H1 (cell line): ENCODE measurements at regions not wholly inside any gene's neighbourhood (a gene's known extent, or its start where the extent isn't known, plus 50 kb on each side); places are given as distances from the start of the nearest gene placed in this dataset.

ENCODE experiments used
- CTCF ChIA-PET: fragments of 300-600 bp; sonication (Branson Sonifier 250); formaldehyde crosslinking; loops from one replicate; lab custom pipeline; 2021; ENCODE audit not compliant: partially characterized antibody; lab: Charles Lee
- POLR2A ChIA-PET: fragments of 300-600 bp; sonication (Branson Sonifier 250); formaldehyde crosslinking; loops from one replicate; lab custom pipeline; 2021; ENCODE audit warnings: inconsistent platforms; ENCODE audit not compliant: partially characterized antibody; lab: Charles Lee
- DNase-seq, 2 experiments: peaks; one replicate each; pipeline versions ENCODE4 v3.0.0 to v3.0.0-alpha.2; 2010 to 2022; ENCODE audit warnings: low spot score in 2 of 2, low read depth in 1 of 2, mixed read lengths in 1 of 2
- FAIRE-seq: peaks from 2 replicates; lab custom pipeline; 2011; peaks lifted over from hg19 to GRCh38; lab: Jason Lieb, UNC
- H2AFZ ChIP-seq: 2 replicates; pipeline ENCODE4 v1.8.1; 2012; ENCODE audit warnings: low read length, inconsistent platforms
- H2AK5ac ChIP-seq: 2 replicates; pipeline ENCODE4 v1.6.1; 2013; ENCODE audit warnings: low read depth, low read length
- H2BK120ac ChIP-seq: replicated peaks from 2 replicates; pipeline ENCODE3; 2013; ENCODE audit warnings: low read depth, low read length, inconsistent platforms
- H2BK12ac ChIP-seq: 2 replicates; pipeline ENCODE4 v1.6.1; 2013; ENCODE audit warnings: low read depth, low read length
- H2BK15ac ChIP-seq: 2 replicates; pipeline ENCODE4 v1.6.1; 2013; ENCODE audit warnings: low read length
- H2BK20ac ChIP-seq: 2 replicates; pipeline ENCODE4 v1.6.1; 2013; ENCODE audit warnings: low read length
- H2BK5ac ChIP-seq: 2 replicates; pipeline ENCODE4 v1.6.1; 2013; ENCODE audit warnings: low read depth, low read length
- H3K14ac ChIP-seq: 2 replicates; pipeline ENCODE4 v1.6.1; 2013; ENCODE audit warnings: inconsistent platforms; ENCODE audit not compliant: insufficient read length
- H3K18ac ChIP-seq: 2 replicates; pipeline ENCODE4 v1.6.1; 2013; ENCODE audit warnings: low read length; ENCODE audit errors: extremely low read depth
- H3K23ac ChIP-seq: 2 replicates; pipeline ENCODE4 v1.6.1; 2013; ENCODE audit warnings: inconsistent platforms; ENCODE audit not compliant: insufficient read length
- H3K23me2 ChIP-seq: 2 replicates; pipeline ENCODE4 v1.6.1; 2013; ENCODE audit warnings: low read depth, low read length
- H3K27ac ChIP-seq: 2 replicates; pipeline ENCODE4 v1.6.1; 2011; ENCODE audit warnings: low read depth, low read length, inconsistent platforms
- H3K27me3 ChIP-seq, 4 experiments: replicated peaks in 1 of 4; 1 replicate in 1 of 4; 2 replicates in 3 of 4; pipeline versions ENCODE4 v1.6.1 to v1.8.1; 2011 to 2013; ENCODE audit warnings: low read length in 3 of 4, mild to moderate bottlenecking in 3 of 4, inconsistent platforms in 2 of 4, mixed read lengths in 2 of 4, moderate library complexity in 1 of 4; ENCODE audit not compliant: control insufficient read depth in 3 of 4, insufficient read depth in 3 of 4; ENCODE audit errors: extremely low read depth in 1 of 4
- H3K36me3 ChIP-seq, 4 experiments: 2 replicates each; pipeline versions ENCODE4 v1.6.1 to v1.8.1; 2011 to 2013; ENCODE audit warnings: mild to moderate bottlenecking in 4 of 4, low read length in 3 of 4, moderate library complexity in 2 of 4, control low read depth in 1 of 4, inconsistent platforms in 1 of 4; ENCODE audit not compliant: insufficient read depth in 4 of 4, control insufficient read depth in 2 of 4
- H3K4ac ChIP-seq: replicated peaks from 2 replicates; pipeline ENCODE3; 2013; ENCODE audit warnings: low read length, low read depth, mixed read lengths, inconsistent platforms; ENCODE audit not compliant: insufficient read length
- H3K4me1 ChIP-seq, 4 experiments: replicated peaks in 1 of 4; 1 replicate in 1 of 4; 2 replicates in 3 of 4; pipeline versions ENCODE4 v1.6.1 to v1.8.1; 2011 to 2013; ENCODE audit warnings: low read length in 3 of 4, inconsistent platforms in 2 of 4, mixed read lengths in 1 of 4; ENCODE audit not compliant: insufficient read depth in 4 of 4, control insufficient read depth in 3 of 4
- H3K4me2 ChIP-seq, 2 experiments: 2 replicates each; pipeline versions ENCODE4 v1.6.1 to v1.8.1; 2011 to 2013; ENCODE audit warnings: low read depth in 2 of 2, low read length in 2 of 2, control low read depth in 1 of 2, inconsistent platforms in 1 of 2, mild to moderate bottlenecking in 1 of 2; ENCODE audit not compliant: insufficient read depth in 1 of 2
- H3K4me3 ChIP-seq, 4 experiments: fragments of 200-600, 300-600 bp in 1 of 4; sonication (generic), shearing (Covaris generic), sonication (Bioruptor Twin) in 1 of 4; 2 replicates each; pipeline versions ENCODE4 v1.5.1 to v1.8.1; 2011 to 2016; ENCODE audit warnings: low read length in 4 of 4, low read depth in 3 of 4, control low read depth in 2 of 4, inconsistent platforms in 2 of 4, mild to moderate bottlenecking in 2 of 4, mixed read lengths in 1 of 4, moderate library complexity in 1 of 4; ENCODE audit not compliant: insufficient read depth in 2 of 4; ENCODE audit errors: extremely low read depth in 1 of 4
- H3K56ac ChIP-seq: replicated peaks from 2 replicates; pipeline ENCODE3; 2013; ENCODE audit warnings: low read depth, mild to moderate bottlenecking, mixed read lengths, low read length, inconsistent platforms; ENCODE audit not compliant: insufficient read length
- H3K79me1 ChIP-seq: 2 replicates; pipeline ENCODE4 v1.6.1; 2013; ENCODE audit warnings: low read depth, low read length, control low read depth
- H3K79me2 ChIP-seq, 2 experiments: 2 replicates each; pipeline versions ENCODE4 v1.6.1 to v1.8.1; 2012 to 2013; ENCODE audit warnings: low read length in 2 of 2, mild to moderate bottlenecking in 2 of 2, inconsistent platforms in 1 of 2; ENCODE audit not compliant: insufficient read depth in 2 of 2, control insufficient read depth in 1 of 2
- H3K9ac ChIP-seq, 4 experiments: replicated peaks in 1 of 4; 1 replicate in 1 of 4; 2 replicates in 3 of 4; pipeline versions ENCODE4 v1.6.1 to v1.8.1; 2011 to 2013; ENCODE audit warnings: low read depth in 3 of 4, low read length in 3 of 4, control low read depth in 2 of 4, mild to moderate bottlenecking in 2 of 4, moderate library complexity in 2 of 4, inconsistent platforms in 1 of 4; ENCODE audit errors: extremely low read depth in 1 of 4
- H3K9me3 ChIP-seq, 2 experiments: 2 replicates each; pipeline versions ENCODE4 v1.6.1 to v1.8.1; 2012 to 2013; ENCODE audit warnings: mild to moderate bottlenecking in 2 of 2, moderate library complexity in 2 of 2, control low read depth in 1 of 2, inconsistent platforms in 1 of 2, low read depth in 1 of 2, low read length in 1 of 2, mixed read lengths in 1 of 2; ENCODE audit not compliant: insufficient read depth in 2 of 2
- H4K20me1 ChIP-seq, 2 experiments: replicated peaks in 1 of 2; 2 replicates each; pipeline versions ENCODE3 to v1.8.1; 2011 to 2013; ENCODE audit warnings: inconsistent platforms in 2 of 2, low read length in 2 of 2, mild to moderate bottlenecking in 1 of 2; ENCODE audit not compliant: insufficient read depth in 2 of 2, control insufficient read depth in 1 of 2
- H4K5ac ChIP-seq: 2 replicates; pipeline ENCODE4 v1.6.1; 2013; ENCODE audit warnings: low read length, low read depth, mixed read lengths, inconsistent platforms; ENCODE audit not compliant: insufficient read length
- H4K8ac ChIP-seq: 2 replicates; pipeline ENCODE4 v1.8.0; 2013; ENCODE audit warnings: mild to moderate bottlenecking, moderate library complexity, low read length, inconsistent platforms; ENCODE audit not compliant: insufficient read depth; ENCODE audit errors: extremely low read depth
- H4K91ac ChIP-seq: replicated peaks from 2 replicates; pipeline ENCODE3; 2013; ENCODE audit warnings: low read length, mixed read lengths, inconsistent platforms; ENCODE audit not compliant: insufficient read length
- CHD1 ChIP-seq: IDR thresholded peaks from 2 replicates; pipeline ENCODE4 v1.6.1; 2012; ENCODE audit warnings: low read depth, low read length, improper control_type of control experiment
- CTBP2 ChIP-seq: IDR thresholded peaks from 2 replicates; pipeline ENCODE4 v1.7.0; 2011; ENCODE audit warnings: borderline replicate concordance, mild to moderate bottlenecking, moderate library complexity, mixed read lengths, low read length; ENCODE audit not compliant: insufficient read depth, insufficient read length
- EP300 ChIP-seq, 2 experiments: IDR thresholded peaks; 1 replicate in 1 of 2; 2 replicates in 1 of 2; pipeline ENCODE4 v1.6.1; 2011 to 2012; ENCODE audit warnings: low read depth in 2 of 2, low read length in 2 of 2, mild to moderate bottlenecking in 2 of 2, borderline replicate concordance in 1 of 2, inconsistent platforms in 1 of 2, moderate library complexity in 1 of 2
- FOSL1 ChIP-seq: IDR thresholded peaks from 2 replicates; pipeline ENCODE4 v1.6.1; 2011; ENCODE audit warnings: mild to moderate bottlenecking, low read depth, low read length, moderate library complexity; ENCODE audit not compliant: insufficient read depth
- HDAC6 ChIP-seq: IDR thresholded peaks from one replicate; pipeline ENCODE4 v1.7.1; 2012; ENCODE audit warnings: low read depth, mild to moderate bottlenecking, inconsistent platforms, low read length, moderate library complexity
- JUN ChIP-seq: IDR thresholded peaks from 2 replicates; pipeline ENCODE4 v1.6.1; 2011; ENCODE audit warnings: low read depth, mild to moderate bottlenecking, improper control_type of control experiment, low read length
- RAD21 ChIP-seq, 2 experiments: IDR thresholded peaks in 1 of 2; conservative IDR thresholded peaks in 1 of 2; 2 replicates each; pipeline ENCODE4 v1.6.1; 2011; ENCODE audit warnings: low read depth in 2 of 2, low read length in 2 of 2, improper control_type of control experiment in 1 of 2, inconsistent platforms in 1 of 2, mild to moderate bottlenecking in 1 of 2, moderate library complexity in 1 of 2
- RFX5 ChIP-seq: IDR thresholded peaks from 2 replicates; pipeline ENCODE4 v1.6.1; 2011; ENCODE audit warnings: low read depth, low read length, improper control_type of control experiment, borderline replicate concordance
- SP1 ChIP-seq: IDR thresholded peaks from 2 replicates; pipeline ENCODE4 v1.6.1; 2011; ENCODE audit warnings: low read depth, low read length
- SP2 ChIP-seq: IDR thresholded peaks from 2 replicates; pipeline ENCODE4 v1.6.1; 2012; ENCODE audit warnings: mild to moderate bottlenecking, low read length, inconsistent platforms
- TCF12 ChIP-seq: IDR thresholded peaks from 2 replicates; pipeline ENCODE4 v1.6.1; 2011; ENCODE audit warnings: low read depth, mild to moderate bottlenecking, low read length
- USF2 ChIP-seq: IDR thresholded peaks from 2 replicates; pipeline ENCODE4 v1.6.1; 2011; ENCODE audit warnings: low read length, improper control_type of control experiment
- WGBS, 2 experiments: shearing (Covaris generic) in 1 of 2; methylation state at CpG; one replicate each; pipeline versions ENCODE4 v1.1.6 to v1.1.7; 2013 to 2015; ENCODE audit warnings: low lambda C conversion rate in 2 of 2, mixed read lengths in 2 of 2, inconsistent platforms in 1 of 2, low coverage in 1 of 2, missing lambda C conversion rate in 1 of 2; ENCODE audit not compliant: insufficient replicate concordance in 2 of 2, insufficient coverage in 1 of 2, insufficient read length in 1 of 2; ENCODE audit errors: extremely low coverage in 1 of 2, missing lambda C conversion rate in 1 of 2; 5-methylcytosine and 5-hydroxymethylcytosine counted together

GRCh38 chr3:167109746-167110145 lies 270.4 kb downstream of the ZBBX start:
- no peak for DNase-seq
- H2BK15ac ChIP-seq = no peak overlapping the region
- ChIA-PET CTCF (interaction anchor here (1.1 to 2.1 kb wide), 3 partner anchors 9 to 273 kb away, joined by 3 to 7 read pairs (median 4); no protein-coding TSS in a partner anchor), POLR2A (no interaction called here)
- H3K4me2 ChIP-seq = no peak overlapping the region
- H4K5ac ChIP-seq = no peak overlapping the region
- H2BK20ac ChIP-seq = no peak overlapping the region
- H2BK5ac ChIP-seq = no peak overlapping the region
- H4K20me1 ChIP-seq = peaks cover 0 to 1% of the 10 kb centered on the region in 2 experiments
- H3K23ac ChIP-seq = no peak overlapping the region
- no peak overlapping the region for H2BK12ac ChIP-seq
- no peaks in the 10 kb centered on the region for H3K23me2 ChIP-seq
- H3K4me3 ChIP-seq = no peak overlapping the region
- H2AFZ ChIP-seq = no peak overlapping the region
- H3K27ac ChIP-seq = no peak overlapping the region
- H2BK120ac ChIP-seq = no peak overlapping the region
- no peak for FAIRE-seq
- no peak overlapping the region for H2AK5ac ChIP-seq
- no peak overlapping the region for H3K4ac ChIP-seq
- H3K9ac ChIP-seq = no peak overlapping the region
- no peaks in the 10 kb centered on the region for H3K79me1 ChIP-seq
- no peak overlapping the region for H4K91ac ChIP-seq
- no peaks in the 10 kb centered on the region for H3K9me3 ChIP-seq
- no peak overlapping the region for H3K18ac ChIP-seq
- no peak overlapping the region for H3K56ac ChIP-seq
- H3K14ac ChIP-seq = no peak overlapping the region
- no peaks in the 10 kb centered on the region for H3K79me2 ChIP-seq
- no peaks in the 10 kb centered on the region for H3K27me3 ChIP-seq
- H4K8ac ChIP-seq = no peak overlapping the region
- WGBS, 2 experiments = 65% methylated on average over 1 of the region's 1 CpG; no CpG with 5 or more reads in 1 of the 2 experiments
- peaks cover 0 to 3% (median 3%) of the 10 kb centered on the region in 4 experiments; a peak in 2 of 7 replicates for H3K4me1 ChIP-seq
- H3K36me3 ChIP-seq = no peaks in the 10 kb centered on the region
- TF ChIP-seq JUN = no peak
- TF ChIP-seq CTBP2 = no peak
- TF ChIP-seq HDAC6 = no peak
- TF ChIP-seq TCF12 = no peak
- no peak for TF ChIP-seq SP1
- no peak for TF ChIP-seq USF2
- TF ChIP-seq EP300 (IDR thresholded peaks at IDR 0.05; ENCODE audit: borderline replicate concordance in 1 of 2, low read depth in 2 of 2, low read length in 2 of 2) = no peak
- no peak for TF ChIP-seq RAD21 (IDR thresholded peaks at IDR 0.05 in 1 of 2, conservative IDR thresholded peaks at IDR 0.05 in 1 of 2; ENCODE audit: low read depth in 2 of 2, low read length in 2 of 2)
- TF ChIP-seq CHD1 = no peak
- TF ChIP-seq FOSL1 = no peak
- no peak for TF ChIP-seq SP2
- TF ChIP-seq RFX5 = no peak
